Thoracic aorta (tissue), 2 donors: ENCODE measurements at regions not wholly inside any gene's neighbourhood (a gene's known extent, or its start where the extent isn't known, plus 50 kb on each side); places are given as distances from the start of the nearest gene placed in this dataset.

Source experiments
- ATAC-seq: fragments of 150-250 bp; one replicate; pipeline ENCODE4 v1.8.0; 2017; ENCODE audit warnings: low read depth; ENCODE audit not compliant: insufficient number of reproducible peaks, low FRiP score
- DNase-seq: peaks from one replicate; pipeline ENCODE4 v3.0.0-alpha.2; 2020; ENCODE audit warnings: low spot score
- H3K27ac ChIP-seq, 2 donors: fragments of 200-600 bp; sonication (generic); 1 replicate in 1 of 2; 2 replicates in 1 of 2; pipeline ENCODE4 v1.5.1; 2016; ENCODE audit warnings: mild to moderate bottlenecking in 2 of 2, moderate library complexity in 2 of 2
- H3K27me3 ChIP-seq: fragments of 200-600 bp; sonication (generic); replicated peaks from 2 replicates; pipeline ENCODE4 v1.6.0; 2016; ENCODE audit warnings: mild to moderate bottlenecking; ENCODE audit not compliant: insufficient read depth
- H3K36me3 ChIP-seq: fragments of 200-600 bp; sonication (generic); one replicate; pipeline ENCODE4 v1.5.1; 2016
- H3K4me1 ChIP-seq, 2 donors: fragments of 200-600 bp; sonication (generic); 1 replicate in 1 of 2; 2 replicates in 1 of 2; pipeline versions ENCODE4 v1.5.1 to v1.6.0; 2016; ENCODE audit warnings: low read depth in 2 of 2, mild to moderate bottlenecking in 1 of 2; ENCODE audit not compliant: control insufficient read depth in 1 of 2
- H3K4me3 ChIP-seq: fragments of 200-600 bp; sonication (generic); 2 replicates; pipeline ENCODE4 v1.5.1; 2016; ENCODE audit warnings: mild to moderate bottlenecking
- H3K9me3 ChIP-seq: fragments of 200-600 bp; sonication (generic); 2 replicates; pipeline ENCODE4 v1.5.1; 2016
- TF ChIP-seq, protein P1 (sequence below): fragments of 200-600 bp; sonication (generic); IDR thresholded peaks from one replicate; pipeline ENCODE4 v1.5.1; 2019; ENCODE audit warnings: antibody characterized with exemption

DNA sequence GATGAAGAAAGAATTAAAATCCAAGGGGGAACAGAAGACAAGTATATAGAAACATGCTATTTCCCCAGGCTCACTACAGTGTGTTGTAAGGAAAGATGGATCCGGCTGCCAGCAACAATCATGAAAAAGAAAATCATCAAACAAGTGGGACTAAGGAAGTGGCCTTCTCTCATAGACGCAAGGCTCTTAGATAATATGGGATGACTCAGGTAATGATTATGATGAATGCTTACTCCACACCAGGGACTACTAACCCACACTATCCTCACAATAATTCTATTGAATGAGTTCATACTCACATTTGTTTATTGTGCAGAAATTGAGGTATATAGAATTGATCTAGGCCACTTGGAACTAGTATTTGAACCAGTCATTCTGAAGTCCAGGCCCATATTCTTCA lies 111.2 kb upstream of the BET1 start:
- DNase-seq (no peak), ATAC-seq (no peak)
- Histone ChIP-seq H3K9me3 (no peaks in the 10 kb centered on the region), H3K36me3 (no peaks in the 10 kb centered on the region), H3K27me3 (no peaks in the 10 kb centered on the region), H3K4me3 (no peak overlapping the region), H3K27ac (no peak overlapping the region), H3K4me1 (no peaks in the 10 kb centered on the region)
- TF ChIP-seq, protein P1, sequence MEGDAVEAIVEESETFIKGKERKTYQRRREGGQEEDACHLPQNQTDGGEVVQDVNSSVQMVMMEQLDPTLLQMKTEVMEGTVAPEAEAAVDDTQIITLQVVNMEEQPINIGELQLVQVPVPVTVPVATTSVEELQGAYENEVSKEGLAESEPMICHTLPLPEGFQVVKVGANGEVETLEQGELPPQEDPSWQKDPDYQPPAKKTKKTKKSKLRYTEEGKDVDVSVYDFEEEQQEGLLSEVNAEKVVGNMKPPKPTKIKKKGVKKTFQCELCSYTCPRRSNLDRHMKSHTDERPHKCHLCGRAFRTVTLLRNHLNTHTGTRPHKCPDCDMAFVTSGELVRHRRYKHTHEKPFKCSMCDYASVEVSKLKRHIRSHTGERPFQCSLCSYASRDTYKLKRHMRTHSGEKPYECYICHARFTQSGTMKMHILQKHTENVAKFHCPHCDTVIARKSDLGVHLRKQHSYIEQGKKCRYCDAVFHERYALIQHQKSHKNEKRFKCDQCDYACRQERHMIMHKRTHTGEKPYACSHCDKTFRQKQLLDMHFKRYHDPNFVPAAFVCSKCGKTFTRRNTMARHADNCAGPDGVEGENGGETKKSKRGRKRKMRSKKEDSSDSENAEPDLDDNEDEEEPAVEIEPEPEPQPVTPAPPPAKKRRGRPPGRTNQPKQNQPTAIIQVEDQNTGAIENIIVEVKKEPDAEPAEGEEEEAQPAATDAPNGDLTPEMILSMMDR = no peak

DNA sequence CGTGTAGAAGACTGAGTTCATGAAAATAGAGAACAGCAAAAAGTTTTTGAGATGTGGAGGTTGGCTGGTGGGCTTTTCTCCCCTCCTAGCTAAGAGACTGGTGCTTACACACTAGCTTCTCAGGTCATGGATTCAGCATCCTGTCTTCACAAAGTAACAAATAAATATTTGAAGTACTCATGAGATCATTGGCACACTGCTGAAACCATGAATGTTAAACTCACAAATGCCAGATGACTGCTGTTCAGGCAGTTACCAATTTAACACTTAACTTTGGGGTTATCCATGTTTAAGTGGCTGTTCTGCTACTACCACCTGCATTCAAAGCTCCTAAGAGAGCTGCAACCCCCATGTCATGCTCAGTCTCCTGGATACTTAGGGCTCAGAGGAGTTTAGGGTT lies 119.0 kb upstream of the BET1 start:
- H3K27me3 ChIP-seq = no peaks in the 10 kb centered on the region
- DNase-seq (no peak), ATAC-seq (no peak)
- H3K27ac ChIP-seq = no peak overlapping the region
- H3K9me3 ChIP-seq = no peaks in the 10 kb centered on the region
- no peak overlapping the region for H3K4me3 ChIP-seq
- TF ChIP-seq, protein P1 = no peak
- H3K36me3 ChIP-seq = no peaks in the 10 kb centered on the region
- no peaks in the 10 kb centered on the region for H3K4me1 ChIP-seq

DNA sequence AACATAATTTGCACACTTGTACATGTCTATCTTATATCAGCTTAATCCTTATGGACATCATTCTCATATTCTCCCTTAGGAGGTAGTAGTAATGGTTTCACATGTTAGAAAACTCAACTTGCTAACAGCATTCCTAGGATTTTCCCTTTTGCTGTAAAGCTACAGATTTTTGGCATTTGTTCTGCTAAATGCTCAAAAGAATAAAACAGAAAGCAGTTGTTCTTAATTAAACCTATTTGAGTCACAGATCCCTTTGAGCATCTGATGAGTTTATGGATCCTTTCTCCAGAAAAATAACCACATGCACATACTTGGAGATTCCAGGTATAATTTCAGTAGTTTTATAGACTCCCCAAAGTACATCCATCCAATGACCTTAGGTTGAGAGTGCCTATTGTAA lies 122.9 kb upstream of the BET1 start:
- TF ChIP-seq, protein P1 = no peak
- ATAC-seq (no peak), DNase-seq (no peak)
- Histone ChIP-seq H3K9me3 (no peaks in the 10 kb centered on the region), H3K27me3 (no peaks in the 10 kb centered on the region), H3K36me3 (no peaks in the 10 kb centered on the region), H3K27ac (no peak overlapping the region), H3K4me3 (no peak overlapping the region), H3K4me1 (no peaks in the 10 kb centered on the region)

DNA sequence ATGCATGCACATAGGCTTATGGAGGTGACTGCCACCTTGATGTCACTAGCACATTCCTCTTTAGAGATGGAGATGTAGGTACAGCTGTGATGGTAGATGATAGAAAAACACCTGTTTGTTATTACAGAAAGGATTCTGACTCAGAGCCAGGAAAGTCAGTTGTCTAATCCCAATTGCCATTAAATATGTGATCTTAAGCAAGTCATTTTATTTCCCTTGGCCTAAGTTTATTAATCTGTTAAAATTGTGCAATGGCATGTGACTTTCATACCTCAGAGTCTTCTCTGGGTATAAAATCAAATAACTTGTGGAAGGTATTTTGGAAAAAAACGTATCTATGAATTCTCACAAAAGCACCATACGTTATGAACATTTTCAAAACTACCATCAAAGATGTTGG lies 123.9 kb upstream of the BET1 start:
- no peaks in the 10 kb centered on the region for H3K27me3 ChIP-seq
- no peaks in the 10 kb centered on the region for H3K36me3 ChIP-seq
- ATAC-seq (no peak), DNase-seq (no peak)
- TF ChIP-seq, protein P1 = no peak
- H3K4me1 ChIP-seq = no peaks in the 10 kb centered on the region
- no peak overlapping the region for H3K27ac ChIP-seq
- no peaks in the 10 kb centered on the region for H3K9me3 ChIP-seq
- H3K4me3 ChIP-seq = no peak overlapping the region

DNA sequence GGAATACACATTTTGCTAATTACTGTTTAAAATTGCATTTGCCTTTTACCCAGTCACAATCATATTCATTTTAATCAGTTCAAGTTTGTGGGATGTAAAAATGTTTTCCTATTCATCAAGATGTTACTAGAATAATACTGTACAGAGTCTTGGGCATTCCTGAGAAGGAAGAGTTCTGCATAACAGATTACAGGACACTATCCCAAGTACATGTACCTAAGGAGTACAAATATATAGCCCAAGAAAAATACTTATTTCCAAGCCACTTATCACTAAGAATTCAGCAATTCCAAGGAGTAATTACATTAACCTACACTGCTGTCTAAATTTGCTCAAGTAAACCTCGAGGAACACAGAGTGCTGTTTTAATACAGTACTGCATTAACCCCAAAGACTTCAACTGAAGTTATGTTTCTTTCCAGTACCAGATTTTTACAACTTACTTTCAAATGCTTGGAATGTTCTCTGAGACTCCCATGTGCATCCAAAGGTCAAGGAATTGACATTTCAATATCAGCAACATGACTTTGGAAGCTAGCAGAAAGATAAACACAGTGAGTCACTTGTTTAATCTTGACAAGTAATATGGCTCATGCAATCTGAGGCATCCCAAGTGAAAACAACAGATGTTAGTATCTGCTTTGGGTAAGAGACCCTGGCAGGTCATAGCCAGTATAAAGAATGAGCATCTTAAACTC lies 125.4 kb upstream of the BET1 start:
- Histone ChIP-seq H3K9me3 (no peaks in the 10 kb centered on the region), H3K27me3 (no peaks in the 10 kb centered on the region), H3K27ac (no peak overlapping the region), H3K4me1 (no peaks in the 10 kb centered on the region), H3K36me3 (no peaks in the 10 kb centered on the region), H3K4me3 (no peak overlapping the region)
- TF ChIP-seq, protein P1 = no peak
- no peak for DNase-seq
- ATAC-seq = no peak
